ENCODE measurements at regions not wholly inside any gene's neighbourhood (a gene's known extent, or its start where the extent isn't known, plus 50 kb on each side); places are given as distances from the start of the nearest gene placed in this dataset.

GRCh38 chr13:37225414-37226070 lies 120.1 kb upstream of the CSNK1A1L start:
- Histone ChIP-seq H3K27ac (no peak overlapping the region), H3K4me1 (no peaks in the 10 kb centered on the region), H3K36me3 (no peaks in the 10 kb centered on the region), H3K4me3 (no peak overlapping the region), H3K9me3 (peaks cover 10% of the 10 kb centered on the region), H3K27me3 (ENCODE audit: low read depth) (no peaks in the 10 kb centered on the region)
- no peak for ATAC-seq
- intact Hi-C loops (cut with DNase I), result no loop called here
- TF ChIP-seq CTCF (IDR thresholded peaks at IDR 0.05), result no peak
- no peak for DNase-seq

- H3K27me3 ChIP-seq (ENCODE audit: low read depth), result no peaks in the 10 kb centered on the region
- ATAC-seq (no peak), DNase-seq (no peak)
- no peaks in the 10 kb centered on the region for H3K36me3 ChIP-seq
- no peak for TF ChIP-seq CTCF (IDR thresholded peaks at IDR 0.05)
- H3K9me3 ChIP-seq, result no peaks in the 10 kb centered on the region
- H3K4me1 ChIP-seq, result no peaks in the 10 kb centered on the region
- intact Hi-C loops (cut with DNase I), result no loop called here
- no peak overlapping the region for H3K27ac ChIP-seq
- no peak overlapping the region for H3K4me3 ChIP-seq
These were observed 110.9 kb upstream of the CSNK1A1L start for GRCh38 chr13:37216331-37216730.

GRCh38 chr13:37212826-37213225 lies 107.4 kb upstream of the CSNK1A1L start:
- Histone ChIP-seq H3K4me3 (no peak overlapping the region), H3K9me3 (no peaks in the 10 kb centered on the region), H3K36me3 (no peaks in the 10 kb centered on the region), H3K4me1 (no peaks in the 10 kb centered on the region), H3K27ac (no peak overlapping the region), H3K27me3 (ENCODE audit: low read depth) (no peaks in the 10 kb centered on the region)
- TF ChIP-seq CTCF (IDR thresholded peaks at IDR 0.05), result no peak
- intact Hi-C loops (cut with DNase I), result no loop called here
- ATAC-seq (no peak), DNase-seq (no peak)

GRCh38 chr13:37211487-37211886 lies 106.0 kb upstream of the CSNK1A1L start:
- Histone ChIP-seq H3K36me3 (no peaks in the 10 kb centered on the region), H3K27ac (no peak overlapping the region), H3K27me3 (ENCODE audit: low read depth) (no peaks in the 10 kb centered on the region), H3K9me3 (no peaks in the 10 kb centered on the region), H3K4me1 (no peaks in the 10 kb centered on the region), H3K4me3 (no peak overlapping the region)
- no peak for TF ChIP-seq CTCF (IDR thresholded peaks at IDR 0.05)
- ATAC-seq (no peak), DNase-seq (no peak)
- intact Hi-C loops (cut with DNase I), result no loop called here

- H3K9me3 ChIP-seq, result no peaks in the 10 kb centered on the region
- ATAC-seq, result no peak
- no peak overlapping the region for H3K27ac ChIP-seq
- H3K36me3 ChIP-seq, result no peaks in the 10 kb centered on the region
- intact Hi-C loops (cut with DNase I), result no loop called here
- TF ChIP-seq CTCF (IDR thresholded peaks at IDR 0.05), result no peak
- H3K4me1 ChIP-seq, result no peaks in the 10 kb centered on the region
- no peaks in the 10 kb centered on the region for H3K27me3 ChIP-seq (ENCODE audit: low read depth)
- no peak for DNase-seq
- no peak overlapping the region for H3K4me3 ChIP-seq
These were observed 104.4 kb upstream of the CSNK1A1L start for GRCh38 chr13:37209621-37210580.
